MM.1S (cell line): ENCODE measurements at regions not wholly inside any gene's neighbourhood (a gene's known extent, or its start where the extent isn't known, plus 50 kb on each side); places are given as distances from the start of the nearest gene placed in this dataset.

Experiments
- EZH2phosphoT487 ChIP-seq: fragments of 300-600 bp; sonication (generic); IDR thresholded peaks from 2 replicates; pipeline ENCODE4 v1.6.1; 2018; ENCODE audit warnings: antibody characterized with exemption, low read length
- TF ChIP-seq, protein P1 (sequence below): fragments of 300-600 bp; sonication (generic); IDR thresholded peaks from 2 replicates; pipeline ENCODE4 v1.5.1; 2016; ENCODE audit warnings: antibody characterized with exemption, low read length, mixed read lengths

GRCh38 chr21:41064951-41065350 lies 103.0 kb upstream of the BACE2 start:
- TF ChIP-seq, protein P1, sequence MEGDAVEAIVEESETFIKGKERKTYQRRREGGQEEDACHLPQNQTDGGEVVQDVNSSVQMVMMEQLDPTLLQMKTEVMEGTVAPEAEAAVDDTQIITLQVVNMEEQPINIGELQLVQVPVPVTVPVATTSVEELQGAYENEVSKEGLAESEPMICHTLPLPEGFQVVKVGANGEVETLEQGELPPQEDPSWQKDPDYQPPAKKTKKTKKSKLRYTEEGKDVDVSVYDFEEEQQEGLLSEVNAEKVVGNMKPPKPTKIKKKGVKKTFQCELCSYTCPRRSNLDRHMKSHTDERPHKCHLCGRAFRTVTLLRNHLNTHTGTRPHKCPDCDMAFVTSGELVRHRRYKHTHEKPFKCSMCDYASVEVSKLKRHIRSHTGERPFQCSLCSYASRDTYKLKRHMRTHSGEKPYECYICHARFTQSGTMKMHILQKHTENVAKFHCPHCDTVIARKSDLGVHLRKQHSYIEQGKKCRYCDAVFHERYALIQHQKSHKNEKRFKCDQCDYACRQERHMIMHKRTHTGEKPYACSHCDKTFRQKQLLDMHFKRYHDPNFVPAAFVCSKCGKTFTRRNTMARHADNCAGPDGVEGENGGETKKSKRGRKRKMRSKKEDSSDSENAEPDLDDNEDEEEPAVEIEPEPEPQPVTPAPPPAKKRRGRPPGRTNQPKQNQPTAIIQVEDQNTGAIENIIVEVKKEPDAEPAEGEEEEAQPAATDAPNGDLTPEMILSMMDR, result no peak
- TF ChIP-seq EZH2phosphoT487, result no peak
